Loucy (cell line): ENCODE measurements at regions not wholly inside any gene's neighbourhood (a gene's known extent, or its start where the extent isn't known, plus 50 kb on each side); places are given as distances from the start of the nearest gene placed in this dataset.
"Not testable (repeated sequence)": the region's sequence is repeated elsewhere in the genome, so short reads cannot be mapped to it uniquely, and the experiment has no call there.

ENCODE experiments used
- H2AFZ ChIP-seq: fragments of 200-600 bp; sonication (generic); 2 replicates; pipeline ENCODE4 v1.6.0; 2016; ENCODE audit warnings: antibody characterized with exemption, mild to moderate bottlenecking, low read length, moderate library complexity
- H3F3A ChIP-seq: fragments of 200-600 bp; 2 replicates; pipeline ENCODE4 v1.6.0; 2016; ENCODE audit warnings: antibody characterized with exemption, low read depth, mild to moderate bottlenecking
- H3K27me3 ChIP-seq: fragments of 200-600 bp; sonication (generic); 2 replicates; pipeline ENCODE4 v1.6.1; 2014; ENCODE audit warnings: low read length, mild to moderate bottlenecking; ENCODE audit not compliant: insufficient read depth, poor library complexity, severe bottlenecking
- H3K36me3 ChIP-seq: fragments of 200-600 bp; sonication (generic); 2 replicates; pipeline ENCODE4 v1.6.1; 2016; ENCODE audit warnings: low read length; ENCODE audit not compliant: insufficient read depth
- H3K4me1 ChIP-seq: fragments of 200-600 bp; sonication (generic); 2 replicates; pipeline ENCODE4 v1.5.1; 2014; ENCODE audit warnings: low read length, mild to moderate bottlenecking; ENCODE audit not compliant: insufficient read depth, poor library complexity, severe bottlenecking
- H3K4me2 ChIP-seq: fragments of 200-600 bp; sonication (generic); 2 replicates; pipeline ENCODE4 v1.6.0; 2014; ENCODE audit warnings: antibody characterized with exemption, low read length, low read depth, mild to moderate bottlenecking; ENCODE audit not compliant: poor library complexity, severe bottlenecking
- H3K4me3 ChIP-seq: fragments of 200-600 bp; sonication (generic); 2 replicates; pipeline ENCODE4 v1.5.1; 2014; ENCODE audit warnings: low read length, mild to moderate bottlenecking, mixed read lengths; ENCODE audit not compliant: poor library complexity, severe bottlenecking
- H3K79me2 ChIP-seq: fragments of 200-600 bp; sonication (generic); 2 replicates; pipeline ENCODE4 v1.6.1; 2014; ENCODE audit warnings: low read length; ENCODE audit not compliant: insufficient read depth
- H3K9ac ChIP-seq: fragments of 200-600 bp; sonication (generic); 2 replicates; pipeline ENCODE4 v1.6.0; 2014; ENCODE audit warnings: mild to moderate bottlenecking, low read depth, low read length, moderate library complexity; ENCODE audit not compliant: poor library complexity, severe bottlenecking
- H3K9me2 ChIP-seq: fragments of 200-600 bp; sonication (generic); replicated peaks from 2 replicates; pipeline ENCODE4 v1.6.1; 2016; ENCODE audit warnings: low read depth, low read length, mixed read lengths
- H3K9me3 ChIP-seq: fragments of 200-600 bp; sonication (generic); 2 replicates; pipeline ENCODE4 v1.6.1; 2014; ENCODE audit warnings: mild to moderate bottlenecking, antibody characterized with exemption, low read length, low read depth; ENCODE audit not compliant: insufficient read depth
- H4K20me1 ChIP-seq: fragments of 200-600 bp; sonication (generic); 2 replicates; pipeline ENCODE4 v1.6.0; 2014; ENCODE audit warnings: antibody characterized with exemption, low read length, mild to moderate bottlenecking; ENCODE audit not compliant: insufficient read depth, poor library complexity, severe bottlenecking
- EZH2phosphoT487 ChIP-seq: fragments of 200-600 bp; IDR thresholded peaks from 2 replicates; pipeline ENCODE4 v1.6.1; 2018; ENCODE audit warnings: antibody characterized with exemption, mild to moderate bottlenecking, moderate library complexity, borderline replicate concordance
- TF ChIP-seq, protein P1 (sequence below): fragments of 200-600 bp; sonication (generic); conservative IDR thresholded peaks from 2 replicates; pipeline ENCODE4 v1.5.1; 2014; ENCODE audit warnings: mild to moderate bottlenecking, antibody characterized with exemption, low read length

DNA sequence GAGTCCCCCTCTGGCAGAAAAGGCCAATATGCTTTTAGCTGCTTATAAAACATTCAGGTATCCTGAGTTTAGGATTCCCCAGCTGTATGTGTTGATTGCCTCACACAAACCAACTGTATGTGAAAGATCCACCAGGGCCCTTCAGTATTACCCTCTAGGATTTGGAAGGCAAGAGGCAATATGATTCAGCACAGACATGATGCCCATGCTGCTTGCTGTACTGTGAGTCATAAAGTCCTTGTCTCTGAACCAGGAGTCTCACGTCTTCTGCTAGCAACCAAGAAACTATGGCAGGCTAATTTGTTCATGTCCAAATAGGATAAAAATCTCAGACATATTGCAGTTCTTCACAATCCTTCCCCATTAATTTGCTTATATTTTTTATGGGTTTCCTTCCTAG, 789.2 kb upstream of the SLC35B3 start:
- Histone ChIP-seq H3K36me3 (no peaks in the 10 kb centered on the region), H3K9ac (no peak overlapping the region), H3K4me2 (no peak overlapping the region), H3K9me3 (no peaks in the 10 kb centered on the region), H3K4me3 (no peak overlapping the region), H3K27me3 (no peaks in the 10 kb centered on the region), H3K79me2 (no peaks in the 10 kb centered on the region), H3K4me1 (no peaks in the 10 kb centered on the region), H2AFZ (no peak overlapping the region), H4K20me1 (no peaks in the 10 kb centered on the region), H3F3A (no peaks in the 10 kb centered on the region), H3K9me2 (no peaks in the 10 kb centered on the region)
- no peak for TF ChIP-seq EZH2phosphoT487
- TF ChIP-seq, protein P1, sequence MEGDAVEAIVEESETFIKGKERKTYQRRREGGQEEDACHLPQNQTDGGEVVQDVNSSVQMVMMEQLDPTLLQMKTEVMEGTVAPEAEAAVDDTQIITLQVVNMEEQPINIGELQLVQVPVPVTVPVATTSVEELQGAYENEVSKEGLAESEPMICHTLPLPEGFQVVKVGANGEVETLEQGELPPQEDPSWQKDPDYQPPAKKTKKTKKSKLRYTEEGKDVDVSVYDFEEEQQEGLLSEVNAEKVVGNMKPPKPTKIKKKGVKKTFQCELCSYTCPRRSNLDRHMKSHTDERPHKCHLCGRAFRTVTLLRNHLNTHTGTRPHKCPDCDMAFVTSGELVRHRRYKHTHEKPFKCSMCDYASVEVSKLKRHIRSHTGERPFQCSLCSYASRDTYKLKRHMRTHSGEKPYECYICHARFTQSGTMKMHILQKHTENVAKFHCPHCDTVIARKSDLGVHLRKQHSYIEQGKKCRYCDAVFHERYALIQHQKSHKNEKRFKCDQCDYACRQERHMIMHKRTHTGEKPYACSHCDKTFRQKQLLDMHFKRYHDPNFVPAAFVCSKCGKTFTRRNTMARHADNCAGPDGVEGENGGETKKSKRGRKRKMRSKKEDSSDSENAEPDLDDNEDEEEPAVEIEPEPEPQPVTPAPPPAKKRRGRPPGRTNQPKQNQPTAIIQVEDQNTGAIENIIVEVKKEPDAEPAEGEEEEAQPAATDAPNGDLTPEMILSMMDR, result no peak

DNA sequence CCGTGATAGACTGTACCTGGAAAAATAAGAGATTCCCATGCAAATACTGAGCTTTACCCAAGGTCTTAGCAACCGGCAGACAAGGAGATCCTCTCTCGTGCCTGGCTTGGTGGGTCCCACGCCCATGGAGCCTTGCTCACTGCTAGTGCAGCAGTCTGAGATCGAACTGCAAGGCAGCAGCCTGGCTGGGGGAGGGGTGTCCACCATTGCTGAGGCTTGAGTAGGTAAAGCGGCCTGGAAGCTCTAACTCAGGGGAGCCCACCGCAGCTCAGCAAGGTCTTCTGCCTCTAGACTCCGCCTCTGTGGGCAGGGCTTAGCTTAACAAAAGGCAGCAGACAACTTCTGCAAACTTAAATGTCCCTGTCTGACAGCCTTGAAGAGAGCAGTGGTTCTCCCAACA, 778.4 kb upstream of the SLC35B3 start:
- H3K9ac ChIP-seq, H3K79me2 ChIP-seq, H3K9me3 ChIP-seq, H3F3A ChIP-seq, H4K20me1 ChIP-seq, H3K36me3 ChIP-seq, H3K4me1 ChIP-seq, H3K4me3 ChIP-seq, H3K27me3 ChIP-seq, H3K4me2 ChIP-seq, H2AFZ ChIP-seq, H3K9me2 ChIP-seq: not testable (repeated sequence)

DNA sequence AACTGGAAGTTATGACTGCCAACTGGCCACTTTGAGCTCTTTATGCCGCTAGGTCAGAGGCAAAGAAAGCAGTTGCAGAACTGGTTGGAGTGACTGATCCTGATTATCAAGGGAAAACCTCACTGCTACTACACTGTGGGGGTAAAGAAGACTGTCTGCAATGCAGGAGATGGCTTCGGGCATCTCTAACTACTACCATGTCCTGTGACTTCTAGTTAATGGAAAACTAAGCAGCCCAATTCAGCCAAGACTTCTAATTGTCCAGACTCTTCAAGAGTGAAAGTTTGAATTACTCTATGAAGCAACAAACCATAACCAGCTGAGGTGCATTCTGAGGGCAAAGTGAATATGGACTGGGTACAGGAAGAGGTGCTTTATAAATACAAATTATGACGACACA, 773.6 kb upstream of the SLC35B3 start:
- H3K9me2 ChIP-seq, result no peaks in the 10 kb centered on the region
- no peak for TF ChIP-seq EZH2phosphoT487
- TF ChIP-seq, protein P1, result no peak
- no peak overlapping the region for H3K4me3 ChIP-seq
- no peaks in the 10 kb centered on the region for H3K79me2 ChIP-seq
- H3K9ac ChIP-seq, result no peak overlapping the region
- H2AFZ ChIP-seq, result no peak overlapping the region
- no peaks in the 10 kb centered on the region for H3F3A ChIP-seq
- 0 out of 2 replicates have a peak, but pooled peaks cover 4% of the 10 kb centered on the region for H3K9me3 ChIP-seq
- no peaks in the 10 kb centered on the region for H3K27me3 ChIP-seq
- H4K20me1 ChIP-seq, result no peaks in the 10 kb centered on the region
- no peak overlapping the region for H3K4me2 ChIP-seq
- no peaks in the 10 kb centered on the region for H3K36me3 ChIP-seq
- H3K4me1 ChIP-seq, result no peaks in the 10 kb centered on the region

DNA sequence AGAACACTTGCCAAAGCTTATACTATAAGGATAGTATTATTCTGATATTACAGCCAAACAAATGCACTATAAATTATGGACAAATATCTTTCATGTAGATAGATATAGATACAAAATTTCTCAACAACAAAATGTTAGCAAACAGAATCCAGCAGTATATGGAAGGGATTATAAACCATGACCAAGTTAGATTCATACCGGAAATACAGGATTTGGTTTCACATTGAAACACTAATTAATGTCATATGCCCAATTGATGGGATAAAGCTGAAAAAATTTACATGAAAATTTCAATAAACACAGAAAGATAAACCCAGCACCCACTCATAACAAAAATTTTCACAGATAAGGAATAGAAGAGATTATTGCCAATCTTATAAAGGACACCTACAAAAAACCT, 770.3 kb upstream of the SLC35B3 start:
- Histone ChIP-seq H3K36me3 (no peaks in the 10 kb centered on the region), H3K4me2 (no peak overlapping the region), H3K27me3 (no peaks in the 10 kb centered on the region), H3K79me2 (no peaks in the 10 kb centered on the region), H3K9me3 (0 out of 2 replicates have a peak, but pooled peaks cover 4% of the 10 kb centered on the region), H3K4me3 (no peak overlapping the region), H3K4me1 (no peaks in the 10 kb centered on the region), H4K20me1 (no peaks in the 10 kb centered on the region), H2AFZ (no peak overlapping the region), H3K9me2 (no peaks in the 10 kb centered on the region), H3K9ac (no peak overlapping the region), H3F3A (no peaks in the 10 kb centered on the region)
- TF ChIP-seq EZH2phosphoT487, result no peak
- TF ChIP-seq, protein P1, result no peak
